Tibial nerve (tissue), 4 donors: ENCODE measurements at regions not wholly inside any gene's neighbourhood (a gene's known extent, or its start where the extent isn't known, plus 50 kb on each side); places are given as distances from the start of the nearest gene placed in this dataset.

Experiments
- EP300 ChIP-seq, 2 donors: sonication (generic); formaldehyde crosslinking; IDR thresholded peaks; one replicate each; pipeline ENCODE4 v1.6.1; 2017; ENCODE audit warnings: antibody characterized with exemption in 2 of 2, mild to moderate bottlenecking in 1 of 2
- POLR2A ChIP-seq, 2 donors: fragments of 450-650 bp; IDR thresholded peaks; one replicate each; pipeline ENCODE4 v1.6.1; 2017; ENCODE audit warnings: antibody characterized with exemption in 2 of 2, mild to moderate bottlenecking in 2 of 2, moderate library complexity in 2 of 2
- TF ChIP-seq, protein P1 (sequence below), 5 experiments: fragments of 200-600 bp in 3 of 5; fragments of 450-650 bp in 2 of 5; sonication (generic) in 3 of 5; IDR thresholded peaks; one replicate each; pipeline ENCODE4 v1.5.1; 2016 to 2019; ENCODE audit warnings: antibody characterized with exemption in 5 of 5, mild to moderate bottlenecking in 3 of 5, moderate library complexity in 2 of 5

DNA sequence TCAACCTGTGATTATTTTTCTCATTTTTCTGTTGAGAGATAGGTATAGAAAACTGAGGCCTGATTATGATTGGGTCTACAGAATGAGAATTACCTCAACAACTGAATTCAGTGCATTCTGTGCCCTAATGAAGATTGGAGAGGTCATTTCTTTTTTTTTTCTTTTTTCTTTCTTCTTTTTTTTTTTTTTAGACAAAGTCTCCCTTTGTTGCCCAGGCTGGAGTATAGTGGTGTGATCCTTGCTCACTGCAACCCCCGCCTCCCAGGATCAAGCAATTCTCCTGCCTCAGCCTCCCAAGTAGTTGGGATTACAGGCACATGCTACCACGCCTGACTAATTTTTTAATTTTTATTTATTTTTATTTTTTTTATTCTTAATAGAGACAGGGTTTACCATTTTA, 95.0 kb upstream of the ARMC3 start:
- TF ChIP-seq, protein P1, sequence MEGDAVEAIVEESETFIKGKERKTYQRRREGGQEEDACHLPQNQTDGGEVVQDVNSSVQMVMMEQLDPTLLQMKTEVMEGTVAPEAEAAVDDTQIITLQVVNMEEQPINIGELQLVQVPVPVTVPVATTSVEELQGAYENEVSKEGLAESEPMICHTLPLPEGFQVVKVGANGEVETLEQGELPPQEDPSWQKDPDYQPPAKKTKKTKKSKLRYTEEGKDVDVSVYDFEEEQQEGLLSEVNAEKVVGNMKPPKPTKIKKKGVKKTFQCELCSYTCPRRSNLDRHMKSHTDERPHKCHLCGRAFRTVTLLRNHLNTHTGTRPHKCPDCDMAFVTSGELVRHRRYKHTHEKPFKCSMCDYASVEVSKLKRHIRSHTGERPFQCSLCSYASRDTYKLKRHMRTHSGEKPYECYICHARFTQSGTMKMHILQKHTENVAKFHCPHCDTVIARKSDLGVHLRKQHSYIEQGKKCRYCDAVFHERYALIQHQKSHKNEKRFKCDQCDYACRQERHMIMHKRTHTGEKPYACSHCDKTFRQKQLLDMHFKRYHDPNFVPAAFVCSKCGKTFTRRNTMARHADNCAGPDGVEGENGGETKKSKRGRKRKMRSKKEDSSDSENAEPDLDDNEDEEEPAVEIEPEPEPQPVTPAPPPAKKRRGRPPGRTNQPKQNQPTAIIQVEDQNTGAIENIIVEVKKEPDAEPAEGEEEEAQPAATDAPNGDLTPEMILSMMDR (IDR thresholded peaks at IDR 0.05), result no peak
- TF ChIP-seq EP300 (IDR thresholded peaks at IDR 0.05) (no peak), POLR2A (IDR thresholded peaks at IDR 0.05) (no peak)
